ENCODE measurements at regions not wholly inside any gene's neighbourhood (a gene's known extent, or its start where the extent isn't known, plus 50 kb on each side); places are given as distances from the start of the nearest gene placed in this dataset.

GRCh38 chr3:45277636-45278035 lies 51.5 kb upstream of the TMEM158 start:
- no peak for DNase-seq

- peak; percentile 9 to 61 (median 32) for DNase-seq
Measured at GRCh38 chr3:45280232-45280631, 54.1 kb upstream of the TMEM158 start.

GRCh38 chr3:45280971-45281370 lies 54.9 kb upstream of the TMEM158 start:
- DNase-seq = no peak

- peak; percentile 20 to 43 (median 31) for DNase-seq
Measured at GRCh38 chr3:45283471-45283870, 57.4 kb upstream of the TMEM158 start.

- DNase-seq = peak; percentile 17 to 40 (median 37)
Measured at GRCh38 chr3:45297331-45297730, 71.2 kb upstream of the TMEM158 start.

- DNase-seq = no peak
Measured at GRCh38 chr3:45302470-45302869, 76.4 kb upstream of the TMEM158 start.

- DNase-seq = no peak
Measured at GRCh38 chr3:45306406-45307008, 80.4 kb upstream of the TMEM158 start.

- DNase-seq = no peak
Measured at GRCh38 chr3:45309876-45310275, 78.5 kb upstream of the LARS2 start.

GRCh38 chr3:45311327-45311726 lies 77.0 kb upstream of the LARS2 start:
- DNase-seq = no peak

- peak; percentile 74 to 87 (median 85) for DNase-seq
Measured at GRCh38 chr3:45311953-45312801, 76.2 kb upstream of the LARS2 start.

- DNase-seq = no peak
Measured at GRCh38 chr3:45312836-45313493, 75.4 kb upstream of the LARS2 start.

GRCh38 chr3:45313743-45314403 lies 74.5 kb upstream of the LARS2 start:
- DNase-seq = no peak

- DNase-seq = no peak
Measured at GRCh38 chr3:45317710-45318109, 70.7 kb upstream of the LARS2 start.

- no peak for DNase-seq
Measured at GRCh38 chr3:45318689-45319088, 69.7 kb upstream of the LARS2 start.

- no peak for DNase-seq
Measured at GRCh38 chr3:45319231-45319995, 69.0 kb upstream of the LARS2 start.

GRCh38 chr3:45319996-45320305 lies 68.4 kb upstream of the LARS2 start:
- DNase-seq = no peak

GRCh38 chr3:45320986-45321385 lies 67.4 kb upstream of the LARS2 start:
- no peak for DNase-seq

- no peak for DNase-seq
Measured at GRCh38 chr3:45321607-45322391, 66.6 kb upstream of the LARS2 start.

- DNase-seq = no peak
Measured at GRCh38 chr3:45322616-45323015, 65.8 kb upstream of the LARS2 start.

- no peak for DNase-seq
Measured at GRCh38 chr3:45325676-45326075, 62.7 kb upstream of the LARS2 start.

GRCh38 chr3:45329761-45330305 lies 58.5 kb upstream of the LARS2 start:
- DNase-seq = no peak
